ENCODE measurements at regions not wholly inside any gene's neighbourhood (a gene's known extent, or its start where the extent isn't known, plus 50 kb on each side); places are given as distances from the start of the nearest gene placed in this dataset.

DNA sequence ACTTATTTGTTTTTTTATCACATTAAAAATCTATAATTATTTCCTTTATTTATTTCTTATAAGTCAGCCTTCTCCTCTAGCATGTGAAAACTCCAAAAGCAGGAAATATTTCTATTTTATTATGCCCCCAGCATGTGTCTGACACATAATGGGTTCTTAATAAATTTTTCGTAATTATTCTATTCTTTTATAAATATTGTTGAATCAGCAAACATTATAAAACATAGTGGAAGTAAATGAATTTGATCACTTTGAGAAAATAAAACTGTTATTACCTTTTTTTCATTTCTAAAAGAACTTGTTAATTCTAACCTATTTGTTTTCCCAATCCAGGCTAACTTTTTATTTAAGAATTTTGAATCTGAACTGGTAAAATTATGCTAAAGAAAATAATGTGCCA, 509.1 kb upstream of the PCDH15 start:
- TF ChIP-seq, protein P1, sequence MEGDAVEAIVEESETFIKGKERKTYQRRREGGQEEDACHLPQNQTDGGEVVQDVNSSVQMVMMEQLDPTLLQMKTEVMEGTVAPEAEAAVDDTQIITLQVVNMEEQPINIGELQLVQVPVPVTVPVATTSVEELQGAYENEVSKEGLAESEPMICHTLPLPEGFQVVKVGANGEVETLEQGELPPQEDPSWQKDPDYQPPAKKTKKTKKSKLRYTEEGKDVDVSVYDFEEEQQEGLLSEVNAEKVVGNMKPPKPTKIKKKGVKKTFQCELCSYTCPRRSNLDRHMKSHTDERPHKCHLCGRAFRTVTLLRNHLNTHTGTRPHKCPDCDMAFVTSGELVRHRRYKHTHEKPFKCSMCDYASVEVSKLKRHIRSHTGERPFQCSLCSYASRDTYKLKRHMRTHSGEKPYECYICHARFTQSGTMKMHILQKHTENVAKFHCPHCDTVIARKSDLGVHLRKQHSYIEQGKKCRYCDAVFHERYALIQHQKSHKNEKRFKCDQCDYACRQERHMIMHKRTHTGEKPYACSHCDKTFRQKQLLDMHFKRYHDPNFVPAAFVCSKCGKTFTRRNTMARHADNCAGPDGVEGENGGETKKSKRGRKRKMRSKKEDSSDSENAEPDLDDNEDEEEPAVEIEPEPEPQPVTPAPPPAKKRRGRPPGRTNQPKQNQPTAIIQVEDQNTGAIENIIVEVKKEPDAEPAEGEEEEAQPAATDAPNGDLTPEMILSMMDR (IDR thresholded peaks at IDR 0.05) = no peak
- no peak for TF ChIP-seq POLR2A (IDR thresholded peaks at IDR 0.05)
- TF ChIP-seq POLR2AphosphoS5 (IDR thresholded peaks at IDR 0.05) = no peak
- TF ChIP-seq EP300 (IDR thresholded peaks at IDR 0.05) = no peak

Measured in sigmoid colon (tissue), 4 donors.